Activated T-cell treated with anti-CD3 and anti-CD28 coated beads, Interleukin-2, amount 50 U/mL, for 24 hours (primary cell): ENCODE measurements at regions not wholly inside any gene's neighbourhood (a gene's known extent, or its start where the extent isn't known, plus 50 kb on each side); places are given as distances from the start of the nearest gene placed in this dataset.

ENCODE experiments used
- DNase-seq: peaks from one replicate; pipeline ENCODE4 v3.0.0-alpha.2; 2020
- H3K27ac Mint-ChIP-seq: 2 replicates; pipeline ENCODE4 v1.8.0; 2020; ENCODE audit warnings: mild to moderate bottlenecking, mixed read lengths
- H3K27me3 Mint-ChIP-seq: 2 replicates; pipeline ENCODE4 v1.8.0; 2020; ENCODE audit warnings: mixed read lengths
- H3K36me3 Mint-ChIP-seq: 2 replicates; pipeline ENCODE4 v1.8.0; 2020; ENCODE audit warnings: low read depth, mixed read lengths
- H3K4me1 Mint-ChIP-seq: 2 replicates; pipeline ENCODE4 v1.8.0; 2020; ENCODE audit warnings: low read depth, mixed read lengths
- H3K4me3 Mint-ChIP-seq: 2 replicates; pipeline ENCODE4 v1.8.0; 2020; ENCODE audit warnings: mild to moderate bottlenecking, moderate library complexity, mixed read lengths
- H3K9me3 Mint-ChIP-seq: 2 replicates; pipeline ENCODE4 v1.8.0; 2020; ENCODE audit warnings: mixed read lengths

- Mint-ChIP-seq H3K27me3 (peaks cover 12% of the 10 kb centered on the region), H3K4me1 (no peaks in the 10 kb centered on the region), H3K27ac (no peak overlapping the region), H3K9me3 (peaks cover 4% of the 10 kb centered on the region), H3K36me3 (no peaks in the 10 kb centered on the region), H3K4me3 (no peak overlapping the region)
- DNase-seq: no peak
Measured at GRCh38 chr9:129524582-129525270, 96.2 kb downstream of the C9orf50 start.

- Mint-ChIP-seq H3K36me3 (no peaks in the 10 kb centered on the region), H3K9me3 (peaks cover 4% of the 10 kb centered on the region), H3K4me1 (no peaks in the 10 kb centered on the region), H3K27ac (no peak overlapping the region), H3K27me3 (peaks cover 12% of the 10 kb centered on the region), H3K4me3 (no peak overlapping the region)
- no peak for DNase-seq
Measured at GRCh38 chr9:129523943-129524581, 96.8 kb downstream of the C9orf50 start.

DNA sequence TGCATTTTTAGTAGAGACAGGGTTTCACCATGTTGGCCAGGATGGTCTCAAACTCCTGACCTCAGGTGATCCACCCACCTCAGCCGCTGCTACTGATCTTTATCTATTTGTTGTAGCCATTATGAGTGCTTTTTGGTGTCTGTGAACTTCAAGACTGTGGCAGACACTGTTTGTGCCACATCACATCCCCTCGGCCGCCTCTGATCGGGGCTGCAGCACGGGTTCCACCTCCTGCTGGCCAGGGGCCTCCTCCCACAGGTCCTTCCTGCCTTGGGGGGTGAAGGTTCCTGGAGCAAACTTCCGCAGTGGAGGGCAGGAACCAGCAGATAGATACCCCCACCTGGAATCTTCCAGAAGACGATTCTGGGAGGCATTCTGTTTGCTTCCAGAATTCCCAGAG is 98.5 kb downstream of the C9orf50 start:
- Mint-ChIP-seq H3K27me3 (peaks cover 10% of the 10 kb centered on the region), H3K9me3 (peaks cover 7% of the 10 kb centered on the region), H3K4me1 (no peaks in the 10 kb centered on the region), H3K4me3 (no peak overlapping the region), H3K27ac (no peak overlapping the region), H3K36me3 (no peaks in the 10 kb centered on the region)
- no peak for DNase-seq

- Mint-ChIP-seq H3K9me3 (peaks cover 18% of the 10 kb centered on the region), H3K4me3 (no peak overlapping the region), H3K4me1 (no peaks in the 10 kb centered on the region), H3K36me3 (no peaks in the 10 kb centered on the region), H3K27me3 (peaks cover 9% of the 10 kb centered on the region), H3K27ac (no peak overlapping the region)
- DNase-seq: no peak
Measured at GRCh38 chr9:129520082-129520481, 100.8 kb downstream of the C9orf50 start.

GRCh38 chr9:129518074-129518473 is 102.8 kb downstream of the C9orf50 start:
- no peak overlapping the region for H3K27ac Mint-ChIP-seq
- DNase-seq: no peak
- H3K4me3 Mint-ChIP-seq: no peak overlapping the region
- no peaks in the 10 kb centered on the region for H3K4me1 Mint-ChIP-seq
- H3K36me3 Mint-ChIP-seq: peaks cover 4% of the 10 kb centered on the region
- H3K9me3 Mint-ChIP-seq: peaks cover 28% of the 10 kb centered on the region
- H3K27me3 Mint-ChIP-seq: peaks cover 3% of the 10 kb centered on the region

DNA sequence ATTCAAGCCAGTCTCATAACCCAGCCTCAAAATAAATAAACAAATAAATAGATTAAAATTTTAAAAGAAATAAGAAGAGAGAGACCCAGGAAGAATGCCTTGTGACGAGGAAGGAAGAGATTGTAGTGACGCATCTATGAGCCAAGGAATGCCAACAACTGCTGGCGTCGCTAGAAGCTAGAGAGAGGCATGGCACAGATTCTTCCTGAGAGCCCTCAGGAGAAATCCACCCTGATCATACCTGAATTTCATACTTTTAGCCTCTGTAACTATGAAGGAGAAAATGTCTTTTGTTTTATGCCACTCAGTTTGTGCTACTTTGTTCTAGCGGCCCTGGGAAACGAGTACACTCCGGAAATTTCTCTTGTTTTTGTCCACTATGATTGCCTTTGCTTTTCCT is 103.9 kb downstream of the C9orf50 start:
- H3K4me1 Mint-ChIP-seq: no peaks in the 10 kb centered on the region

GRCh38 chr9:129514891-129515290 is 106.0 kb downstream of the C9orf50 start:
- Mint-ChIP-seq H3K4me1 (no peaks in the 10 kb centered on the region), H3K27ac (no peak overlapping the region), H3K9me3 (peaks cover 29% of the 10 kb centered on the region), H3K4me3 (no peak overlapping the region), H3K27me3 (no peaks in the 10 kb centered on the region), H3K36me3 (peaks cover 4% of the 10 kb centered on the region)
- no peak for DNase-seq

More for the DNA sequence above, 103.9 kb downstream of the C9orf50 start:
- no peak for DNase-seq
- Mint-ChIP-seq H3K4me3 (no peak overlapping the region), H3K9me3 (peaks cover 29% of the 10 kb centered on the region), H3K27me3 (peaks cover 3% of the 10 kb centered on the region), H3K36me3 (peaks cover 4% of the 10 kb centered on the region), H3K27ac (no peak overlapping the region)

GRCh38 chr9:129514497-129514867 is 106.4 kb downstream of the C9orf50 start:
- no peaks in the 10 kb centered on the region for H3K27me3 Mint-ChIP-seq
- H3K4me1 Mint-ChIP-seq: no peaks in the 10 kb centered on the region
- H3K36me3 Mint-ChIP-seq: peaks cover 4% of the 10 kb centered on the region
- H3K9me3 Mint-ChIP-seq: peaks cover 29% of the 10 kb centered on the region
- no peak for DNase-seq
- H3K27ac Mint-ChIP-seq: no peak overlapping the region
- H3K4me3 Mint-ChIP-seq: no peak overlapping the region

- Mint-ChIP-seq H3K4me1 (no peaks in the 10 kb centered on the region), H3K27me3 (no peaks in the 10 kb centered on the region), H3K9me3 (peaks cover 29% of the 10 kb centered on the region), H3K36me3 (peaks cover 4% of the 10 kb centered on the region), H3K4me3 (no peak overlapping the region), H3K27ac (no peak overlapping the region)
- DNase-seq: no peak
Measured at GRCh38 chr9:129513856-129514496, 106.9 kb downstream of the C9orf50 start.

GRCh38 chr9:129513282-129513681 is 107.6 kb downstream of the C9orf50 start:
- Mint-ChIP-seq H3K36me3 (peaks cover 4% of the 10 kb centered on the region), H3K4me3 (no peak overlapping the region), H3K27me3 (no peaks in the 10 kb centered on the region)

GRCh38 chr9:129511285-129511900 is 109.5 kb downstream of the C9orf50 start:
- Mint-ChIP-seq H3K27me3 (no peaks in the 10 kb centered on the region), H3K27ac (no peak overlapping the region), H3K4me1 (no peaks in the 10 kb centered on the region), H3K9me3 (peaks cover 18% of the 10 kb centered on the region), H3K36me3 (peaks cover 4% of the 10 kb centered on the region), H3K4me3 (no peak overlapping the region)
- DNase-seq: no peak

More at GRCh38 chr9:129513282-129513681, 107.6 kb downstream of the C9orf50 start:
- Mint-ChIP-seq H3K27ac (no peak overlapping the region), H3K4me1 (no peaks in the 10 kb centered on the region), H3K9me3 (peaks cover 25% of the 10 kb centered on the region)
- DNase-seq: no peak

DNA sequence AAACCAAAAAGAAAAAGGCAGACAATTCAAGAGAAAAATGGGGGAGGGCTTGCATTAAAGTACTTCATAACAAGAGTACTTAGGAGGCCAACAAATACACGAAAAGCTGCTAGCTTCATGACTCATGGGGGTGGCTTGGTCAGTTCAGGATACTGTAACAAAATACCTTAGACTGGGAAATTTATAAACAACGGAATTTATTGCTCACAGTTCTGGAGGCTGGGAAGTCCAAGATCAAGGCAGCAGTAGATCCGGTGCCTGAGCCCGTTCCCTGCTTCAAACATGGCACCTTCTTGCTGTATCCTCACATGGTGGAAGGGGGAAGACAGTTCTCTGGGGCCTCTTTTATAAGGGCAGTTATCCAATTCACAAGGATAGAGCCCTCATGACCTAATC is 111.4 kb downstream of the C9orf50 start:
- DNase-seq: no peak
- Mint-ChIP-seq H3K27me3 (no peaks in the 10 kb centered on the region), H3K36me3 (peaks cover 8% of the 10 kb centered on the region), H3K27ac (no peak overlapping the region), H3K9me3 (peaks cover 8% of the 10 kb centered on the region), H3K4me1 (peaks cover 3% of the 10 kb centered on the region), H3K4me3 (no peak overlapping the region)

DNA sequence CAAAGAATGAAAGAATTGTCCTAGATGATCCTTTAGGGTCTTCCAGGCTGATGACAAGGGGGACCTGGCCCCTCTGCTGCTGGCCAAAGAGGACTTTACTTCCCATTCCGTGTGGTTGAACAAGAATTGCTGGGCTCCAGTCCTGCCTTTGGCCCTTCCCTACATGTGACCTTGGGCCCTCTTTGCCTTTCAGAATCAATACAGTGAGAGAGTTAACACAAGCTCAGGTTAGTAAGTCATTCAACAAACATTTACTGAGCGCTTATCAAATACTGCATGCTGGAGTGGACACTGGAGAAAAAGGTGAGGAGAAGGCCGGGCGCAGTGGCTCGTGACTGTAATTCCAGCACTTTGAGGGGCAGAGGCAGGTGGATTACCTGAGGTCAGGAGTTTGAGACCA is 113.1 kb downstream of the C9orf50 start:
- Mint-ChIP-seq H3K4me3 (no peak overlapping the region), H3K4me1 (peaks cover 14% of the 10 kb centered on the region), H3K36me3 (peaks cover 18% of the 10 kb centered on the region), H3K27me3 (no peaks in the 10 kb centered on the region), H3K27ac (no peak overlapping the region), H3K9me3 (no peaks in the 10 kb centered on the region)
- no peak for DNase-seq

- Mint-ChIP-seq H3K4me3 (no peak overlapping the region), H3K9me3 (no peaks in the 10 kb centered on the region), H3K36me3 (peaks cover 21% of the 10 kb centered on the region), H3K27me3 (no peaks in the 10 kb centered on the region), H3K27ac (no peak overlapping the region), H3K4me1 (peaks cover 15% of the 10 kb centered on the region)
- DNase-seq: no peak
Measured at GRCh38 chr9:129506892-129507291, 114.0 kb downstream of the C9orf50 start.

- DNase-seq: no peak
- Mint-ChIP-seq H3K27ac (no peak overlapping the region), H3K9me3 (no peaks in the 10 kb centered on the region), H3K36me3 (peaks cover 23% of the 10 kb centered on the region), H3K27me3 (no peaks in the 10 kb centered on the region), H3K4me1 (peaks cover 15% of the 10 kb centered on the region), H3K4me3 (no peak overlapping the region)
Measured at GRCh38 chr9:129506041-129506440, 114.9 kb downstream of the C9orf50 start.
